GM12872 (cell line): ENCODE measurements at regions not wholly inside any gene's neighbourhood (a gene's known extent, or its start where the extent isn't known, plus 50 kb on each side); places are given as distances from the start of the nearest gene placed in this dataset.

Experiments
- CTCF ChIP-seq: IDR thresholded peaks from 3 replicates; pipeline ENCODE4 v1.5.1; 2011; ENCODE audit warnings: low read depth, mild to moderate bottlenecking, low read length, moderate library complexity; ENCODE audit not compliant: insufficient read depth

- no peak for TF ChIP-seq CTCF
Observed at GRCh38 chr9:81480828-81481604, 208.3 kb downstream of the TLE1 start.

- TF ChIP-seq CTCF, result no peak
Observed at GRCh38 chr9:81479573-81479972, 209.8 kb downstream of the TLE1 start.

- TF ChIP-seq CTCF, result no peak
Observed at GRCh38 chr9:81477669-81478068, 211.7 kb downstream of the TLE1 start.

GRCh38 chr9:81476813-81477490, 212.4 kb downstream of the TLE1 start:
- TF ChIP-seq CTCF, result no peak

GRCh38 chr9:81474792-81475191, 214.6 kb downstream of the TLE1 start:
- TF ChIP-seq CTCF, result no peak

GRCh38 chr9:81474125-81474524, 215.2 kb downstream of the TLE1 start:
- TF ChIP-seq CTCF, result no peak

- no peak for TF ChIP-seq CTCF
Observed at GRCh38 chr9:81473708-81474107, 215.6 kb downstream of the TLE1 start.
